ENCODE measurements at regions not wholly inside any gene's neighbourhood (a gene's known extent, or its start where the extent isn't known, plus 50 kb on each side); places are given as distances from the start of the nearest gene placed in this dataset.

- TF ChIP-seq, protein P1, sequence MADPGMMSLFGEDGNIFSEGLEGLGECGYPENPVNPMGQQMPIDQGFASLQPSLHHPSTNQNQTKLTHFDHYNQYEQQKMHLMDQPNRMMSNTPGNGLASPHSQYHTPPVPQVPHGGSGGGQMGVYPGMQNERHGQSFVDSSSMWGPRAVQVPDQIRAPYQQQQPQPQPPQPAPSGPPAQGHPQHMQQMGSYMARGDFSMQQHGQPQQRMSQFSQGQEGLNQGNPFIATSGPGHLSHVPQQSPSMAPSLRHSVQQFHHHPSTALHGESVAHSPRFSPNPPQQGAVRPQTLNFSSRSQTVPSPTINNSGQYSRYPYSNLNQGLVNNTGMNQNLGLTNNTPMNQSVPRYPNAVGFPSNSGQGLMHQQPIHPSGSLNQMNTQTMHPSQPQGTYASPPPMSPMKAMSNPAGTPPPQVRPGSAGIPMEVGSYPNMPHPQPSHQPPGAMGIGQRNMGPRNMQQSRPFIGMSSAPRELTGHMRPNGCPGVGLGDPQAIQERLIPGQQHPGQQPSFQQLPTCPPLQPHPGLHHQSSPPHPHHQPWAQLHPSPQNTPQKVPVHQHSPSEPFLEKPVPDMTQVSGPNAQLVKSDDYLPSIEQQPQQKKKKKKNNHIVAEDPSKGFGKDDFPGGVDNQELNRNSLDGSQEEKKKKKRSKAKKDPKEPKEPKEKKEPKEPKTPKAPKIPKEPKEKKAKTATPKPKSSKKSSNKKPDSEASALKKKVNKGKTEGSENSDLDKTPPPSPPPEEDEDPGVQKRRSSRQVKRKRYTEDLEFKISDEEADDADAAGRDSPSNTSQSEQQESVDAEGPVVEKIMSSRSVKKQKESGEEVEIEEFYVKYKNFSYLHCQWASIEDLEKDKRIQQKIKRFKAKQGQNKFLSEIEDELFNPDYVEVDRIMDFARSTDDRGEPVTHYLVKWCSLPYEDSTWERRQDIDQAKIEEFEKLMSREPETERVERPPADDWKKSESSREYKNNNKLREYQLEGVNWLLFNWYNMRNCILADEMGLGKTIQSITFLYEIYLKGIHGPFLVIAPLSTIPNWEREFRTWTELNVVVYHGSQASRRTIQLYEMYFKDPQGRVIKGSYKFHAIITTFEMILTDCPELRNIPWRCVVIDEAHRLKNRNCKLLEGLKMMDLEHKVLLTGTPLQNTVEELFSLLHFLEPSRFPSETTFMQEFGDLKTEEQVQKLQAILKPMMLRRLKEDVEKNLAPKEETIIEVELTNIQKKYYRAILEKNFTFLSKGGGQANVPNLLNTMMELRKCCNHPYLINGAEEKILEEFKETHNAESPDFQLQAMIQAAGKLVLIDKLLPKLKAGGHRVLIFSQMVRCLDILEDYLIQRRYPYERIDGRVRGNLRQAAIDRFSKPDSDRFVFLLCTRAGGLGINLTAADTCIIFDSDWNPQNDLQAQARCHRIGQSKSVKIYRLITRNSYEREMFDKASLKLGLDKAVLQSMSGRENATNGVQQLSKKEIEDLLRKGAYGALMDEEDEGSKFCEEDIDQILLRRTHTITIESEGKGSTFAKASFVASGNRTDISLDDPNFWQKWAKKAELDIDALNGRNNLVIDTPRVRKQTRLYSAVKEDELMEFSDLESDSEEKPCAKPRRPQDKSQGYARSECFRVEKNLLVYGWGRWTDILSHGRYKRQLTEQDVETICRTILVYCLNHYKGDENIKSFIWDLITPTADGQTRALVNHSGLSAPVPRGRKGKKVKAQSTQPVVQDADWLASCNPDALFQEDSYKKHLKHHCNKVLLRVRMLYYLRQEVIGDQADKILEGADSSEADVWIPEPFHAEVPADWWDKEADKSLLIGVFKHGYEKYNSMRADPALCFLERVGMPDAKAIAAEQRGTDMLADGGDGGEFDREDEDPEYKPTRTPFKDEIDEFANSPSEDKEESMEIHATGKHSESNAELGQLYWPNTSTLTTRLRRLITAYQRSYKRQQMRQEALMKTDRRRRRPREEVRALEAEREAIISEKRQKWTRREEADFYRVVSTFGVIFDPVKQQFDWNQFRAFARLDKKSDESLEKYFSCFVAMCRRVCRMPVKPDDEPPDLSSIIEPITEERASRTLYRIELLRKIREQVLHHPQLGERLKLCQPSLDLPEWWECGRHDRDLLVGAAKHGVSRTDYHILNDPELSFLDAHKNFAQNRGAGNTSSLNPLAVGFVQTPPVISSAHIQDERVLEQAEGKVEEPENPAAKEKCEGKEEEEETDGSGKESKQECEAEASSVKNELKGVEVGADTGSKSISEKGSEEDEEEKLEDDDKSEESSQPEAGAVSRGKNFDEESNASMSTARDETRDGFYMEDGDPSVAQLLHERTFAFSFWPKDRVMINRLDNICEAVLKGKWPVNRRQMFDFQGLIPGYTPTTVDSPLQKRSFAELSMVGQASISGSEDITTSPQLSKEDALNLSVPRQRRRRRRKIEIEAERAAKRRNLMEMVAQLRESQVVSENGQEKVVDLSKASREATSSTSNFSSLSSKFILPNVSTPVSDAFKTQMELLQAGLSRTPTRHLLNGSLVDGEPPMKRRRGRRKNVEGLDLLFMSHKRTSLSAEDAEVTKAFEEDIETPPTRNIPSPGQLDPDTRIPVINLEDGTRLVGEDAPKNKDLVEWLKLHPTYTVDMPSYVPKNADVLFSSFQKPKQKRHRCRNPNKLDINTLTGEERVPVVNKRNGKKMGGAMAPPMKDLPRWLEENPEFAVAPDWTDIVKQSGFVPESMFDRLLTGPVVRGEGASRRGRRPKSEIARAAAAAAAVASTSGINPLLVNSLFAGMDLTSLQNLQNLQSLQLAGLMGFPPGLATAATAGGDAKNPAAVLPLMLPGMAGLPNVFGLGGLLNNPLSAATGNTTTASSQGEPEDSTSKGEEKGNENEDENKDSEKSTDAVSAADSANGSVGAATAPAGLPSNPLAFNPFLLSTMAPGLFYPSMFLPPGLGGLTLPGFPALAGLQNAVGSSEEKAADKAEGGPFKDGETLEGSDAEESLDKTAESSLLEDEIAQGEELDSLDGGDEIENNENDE (IDR thresholded peaks at IDR 0.05; ENCODE audit: insufficient replicate concordance, low read length): no peak
- TF ChIP-seq SP1 (IDR thresholded peaks at IDR 0.05; ENCODE audit: low read depth, low read length) (no peak), CTCF (IDR thresholded peaks at IDR 0.05; ENCODE audit: control extremely low read depth in 1 of 3, insufficient read depth in 1 of 3, low read depth in 1 of 3, low read length in 3 of 3) (peak in 2 of 3 experiments; percentile 7 to 10; a peak in 1 of 4 replicates)
Observed at GRCh38 chr5:82922086-82922734, 155.0 kb downstream of the TMEM167A start (continued).

Measured in H1 (cell line).